ENCODE measurements at regions not wholly inside any gene's neighbourhood (a gene's known extent, or its start where the extent isn't known, plus 50 kb on each side); places are given as distances from the start of the nearest gene placed in this dataset.

- Histone ChIP-seq H3K4me3 (ENCODE audit: low read length) (no peak overlapping the region), H3K27ac (ENCODE audit: low read length) (no peak overlapping the region), H3K4me1 (ENCODE audit: control insufficient read depth, insufficient read depth, low read length) (no peaks in the 10 kb centered on the region), H3K9me3 (ENCODE audit: control insufficient read depth, low read depth, low read length) (no peaks in the 10 kb centered on the region), H3K27me3 (ENCODE audit: control insufficient read depth, insufficient read depth, low read length) (no peaks in the 10 kb centered on the region), H3K36me3 (ENCODE audit: control insufficient read depth, insufficient read depth, low read length) (no peaks in the 10 kb centered on the region)
- DNase-seq, result no peak
- no CpG with 5 or more reads among the region's 2 CpGs for WGBS (ENCODE audit: insufficient coverage, low lambda C conversion rate)
Observed at GRCh38 chr14:84523746-84524145, 1006.2 kb upstream of the FLRT2 start.

- Histone ChIP-seq H3K27me3 (ENCODE audit: control insufficient read depth, insufficient read depth, low read length) (no peaks in the 10 kb centered on the region), H3K4me3 (ENCODE audit: low read length) (no peak overlapping the region), H3K4me1 (ENCODE audit: control insufficient read depth, insufficient read depth, low read length) (no peaks in the 10 kb centered on the region), H3K36me3 (ENCODE audit: control insufficient read depth, insufficient read depth, low read length) (no peaks in the 10 kb centered on the region), H3K9me3 (ENCODE audit: control insufficient read depth, low read depth, low read length) (no peaks in the 10 kb centered on the region), H3K27ac (ENCODE audit: low read length) (no peak overlapping the region)
- DNase-seq, result no peak
- WGBS (ENCODE audit: insufficient coverage, low lambda C conversion rate), result no CpG with 5 or more reads among the region's 3 CpGs
Observed at GRCh38 chr14:84527706-84528105, 1002.2 kb upstream of the FLRT2 start.

- Histone ChIP-seq H3K4me3 (ENCODE audit: low read length) (no peak overlapping the region), H3K9me3 (ENCODE audit: control insufficient read depth, low read depth, low read length) (no peaks in the 10 kb centered on the region), H3K4me1 (ENCODE audit: control insufficient read depth, insufficient read depth, low read length) (no peaks in the 10 kb centered on the region), H3K27me3 (ENCODE audit: control insufficient read depth, insufficient read depth, low read length) (no peaks in the 10 kb centered on the region), H3K36me3 (ENCODE audit: control insufficient read depth, insufficient read depth, low read length) (no peaks in the 10 kb centered on the region), H3K27ac (ENCODE audit: low read length) (no peak overlapping the region)
- DNase-seq, result no peak
- 94% methylated on average over 2 of the region's 2 CpGs for WGBS (ENCODE audit: insufficient coverage, low lambda C conversion rate)
Observed at GRCh38 chr14:84532016-84532415, 997.9 kb upstream of the FLRT2 start.

GRCh38 chr14:84533181-84533725 is 996.7 kb upstream of the FLRT2 start:
- no peaks in the 10 kb centered on the region for H3K27me3 ChIP-seq (ENCODE audit: control insufficient read depth, insufficient read depth, low read length)
- H3K27ac ChIP-seq (ENCODE audit: low read length), result no peak overlapping the region
- no peaks in the 10 kb centered on the region for H3K4me1 ChIP-seq (ENCODE audit: control insufficient read depth, insufficient read depth, low read length)
- H3K4me3 ChIP-seq (ENCODE audit: low read length), result no peak overlapping the region
- H3K36me3 ChIP-seq (ENCODE audit: control insufficient read depth, insufficient read depth, low read length), result no peaks in the 10 kb centered on the region
- WGBS (ENCODE audit: insufficient coverage, low lambda C conversion rate), result 96% methylated on average over 3 of the region's 3 CpGs
- no peaks in the 10 kb centered on the region for H3K9me3 ChIP-seq (ENCODE audit: control insufficient read depth, low read depth, low read length)
- DNase-seq, result no peak

GRCh38 chr14:84533791-84534190 is 996.2 kb upstream of the FLRT2 start:
- no peak for DNase-seq
- Histone ChIP-seq H3K27me3 (ENCODE audit: control insufficient read depth, insufficient read depth, low read length) (no peaks in the 10 kb centered on the region), H3K4me3 (ENCODE audit: low read length) (no peak overlapping the region), H3K27ac (ENCODE audit: low read length) (no peak overlapping the region), H3K9me3 (ENCODE audit: control insufficient read depth, low read depth, low read length) (no peaks in the 10 kb centered on the region), H3K4me1 (ENCODE audit: control insufficient read depth, insufficient read depth, low read length) (no peaks in the 10 kb centered on the region), H3K36me3 (ENCODE audit: control insufficient read depth, insufficient read depth, low read length) (no peaks in the 10 kb centered on the region)
- 96% methylated on average over 3 of the region's 4 CpGs for WGBS (ENCODE audit: insufficient coverage, low lambda C conversion rate)

GRCh38 chr14:84535484-84535883 is 994.5 kb upstream of the FLRT2 start:
- no peak for DNase-seq
- H3K9me3 ChIP-seq (ENCODE audit: control insufficient read depth, low read depth, low read length), result no peaks in the 10 kb centered on the region
- H3K4me1 ChIP-seq (ENCODE audit: control insufficient read depth, insufficient read depth, low read length), result no peaks in the 10 kb centered on the region
- H3K4me3 ChIP-seq (ENCODE audit: low read length), result no peak overlapping the region
- no peak overlapping the region for H3K27ac ChIP-seq (ENCODE audit: low read length)
- no peaks in the 10 kb centered on the region for H3K27me3 ChIP-seq (ENCODE audit: control insufficient read depth, insufficient read depth, low read length)
- no peaks in the 10 kb centered on the region for H3K36me3 ChIP-seq (ENCODE audit: control insufficient read depth, insufficient read depth, low read length)

- DNase-seq, result no peak
- Histone ChIP-seq H3K27ac (ENCODE audit: low read length) (no peak overlapping the region), H3K4me1 (ENCODE audit: control insufficient read depth, insufficient read depth, low read length) (no peaks in the 10 kb centered on the region), H3K9me3 (ENCODE audit: control insufficient read depth, low read depth, low read length) (no peaks in the 10 kb centered on the region), H3K27me3 (ENCODE audit: control insufficient read depth, insufficient read depth, low read length) (no peaks in the 10 kb centered on the region), H3K4me3 (ENCODE audit: low read length) (no peak overlapping the region), H3K36me3 (ENCODE audit: control insufficient read depth, insufficient read depth, low read length) (no peaks in the 10 kb centered on the region)
- 60% methylated on average over 1 of the region's 1 CpG for WGBS (ENCODE audit: insufficient coverage, low lambda C conversion rate)
Observed at GRCh38 chr14:84535976-84536375, 994.0 kb upstream of the FLRT2 start.

GRCh38 chr14:84541018-84541417 is 988.9 kb upstream of the FLRT2 start:
- WGBS (ENCODE audit: insufficient coverage, low lambda C conversion rate), result no CpG with 5 or more reads among the region's 2 CpGs
- DNase-seq, result no peak
- Histone ChIP-seq H3K36me3 (ENCODE audit: control insufficient read depth, insufficient read depth, low read length) (no peaks in the 10 kb centered on the region), H3K27me3 (ENCODE audit: control insufficient read depth, insufficient read depth, low read length) (no peaks in the 10 kb centered on the region), H3K4me1 (ENCODE audit: control insufficient read depth, insufficient read depth, low read length) (no peaks in the 10 kb centered on the region), H3K4me3 (ENCODE audit: low read length) (no peak overlapping the region), H3K9me3 (ENCODE audit: control insufficient read depth, low read depth, low read length) (no peaks in the 10 kb centered on the region), H3K27ac (ENCODE audit: low read length) (no peak overlapping the region)

GRCh38 chr14:84543859-84544258 is 986.1 kb upstream of the FLRT2 start:
- no peaks in the 10 kb centered on the region for H3K36me3 ChIP-seq (ENCODE audit: control insufficient read depth, insufficient read depth, low read length)
- no peak overlapping the region for H3K27ac ChIP-seq (ENCODE audit: low read length)
- no peaks in the 10 kb centered on the region for H3K9me3 ChIP-seq (ENCODE audit: control insufficient read depth, low read depth, low read length)
- H3K4me3 ChIP-seq (ENCODE audit: low read length), result no peak overlapping the region
- H3K27me3 ChIP-seq (ENCODE audit: control insufficient read depth, insufficient read depth, low read length), result no peaks in the 10 kb centered on the region
- no CpG with 5 or more reads among the region's 1 CpG for whole genome bisulfite sequencing (ENCODE audit: insufficient coverage, low lambda C conversion rate)
- no peak for DNase-seq
- H3K4me1 ChIP-seq (ENCODE audit: control insufficient read depth, insufficient read depth, low read length), result no peaks in the 10 kb centered on the region

- no peak overlapping the region for H3K4me3 ChIP-seq (ENCODE audit: low read length)
- no peaks in the 10 kb centered on the region for H3K9me3 ChIP-seq (ENCODE audit: control insufficient read depth, low read depth, low read length)
- DNase-seq, result no peak
- 67% methylated on average over 3 of the region's 6 CpGs for WGBS (ENCODE audit: insufficient coverage, low lambda C conversion rate)
- no peak overlapping the region for H3K27ac ChIP-seq (ENCODE audit: low read length)
- no peaks in the 10 kb centered on the region for H3K4me1 ChIP-seq (ENCODE audit: control insufficient read depth, insufficient read depth, low read length)
- H3K36me3 ChIP-seq (ENCODE audit: control insufficient read depth, insufficient read depth, low read length), result no peaks in the 10 kb centered on the region
- no peaks in the 10 kb centered on the region for H3K27me3 ChIP-seq (ENCODE audit: control insufficient read depth, insufficient read depth, low read length)
Observed at GRCh38 chr14:84544486-84545131, 985.3 kb upstream of the FLRT2 start.

- no peak for DNase-seq
- H3K27ac ChIP-seq (ENCODE audit: low read length), result no peak overlapping the region
- no peaks in the 10 kb centered on the region for H3K9me3 ChIP-seq (ENCODE audit: control insufficient read depth, low read depth, low read length)
- no peaks in the 10 kb centered on the region for H3K36me3 ChIP-seq (ENCODE audit: control insufficient read depth, insufficient read depth, low read length)
- H3K4me3 ChIP-seq (ENCODE audit: low read length), result no peak overlapping the region
- no CpG with 5 or more reads among the region's 2 CpGs for WGBS (ENCODE audit: insufficient coverage, low lambda C conversion rate)
- H3K4me1 ChIP-seq (ENCODE audit: control insufficient read depth, insufficient read depth, low read length), result no peaks in the 10 kb centered on the region
- H3K27me3 ChIP-seq (ENCODE audit: control insufficient read depth, insufficient read depth, low read length), result no peaks in the 10 kb centered on the region
Observed at GRCh38 chr14:84546236-84546635, 983.7 kb upstream of the FLRT2 start.
